ENCODE measurements at regions not wholly inside any gene's neighbourhood (a gene's known extent, or its start where the extent isn't known, plus 50 kb on each side); places are given as distances from the start of the nearest gene placed in this dataset.

DNA sequence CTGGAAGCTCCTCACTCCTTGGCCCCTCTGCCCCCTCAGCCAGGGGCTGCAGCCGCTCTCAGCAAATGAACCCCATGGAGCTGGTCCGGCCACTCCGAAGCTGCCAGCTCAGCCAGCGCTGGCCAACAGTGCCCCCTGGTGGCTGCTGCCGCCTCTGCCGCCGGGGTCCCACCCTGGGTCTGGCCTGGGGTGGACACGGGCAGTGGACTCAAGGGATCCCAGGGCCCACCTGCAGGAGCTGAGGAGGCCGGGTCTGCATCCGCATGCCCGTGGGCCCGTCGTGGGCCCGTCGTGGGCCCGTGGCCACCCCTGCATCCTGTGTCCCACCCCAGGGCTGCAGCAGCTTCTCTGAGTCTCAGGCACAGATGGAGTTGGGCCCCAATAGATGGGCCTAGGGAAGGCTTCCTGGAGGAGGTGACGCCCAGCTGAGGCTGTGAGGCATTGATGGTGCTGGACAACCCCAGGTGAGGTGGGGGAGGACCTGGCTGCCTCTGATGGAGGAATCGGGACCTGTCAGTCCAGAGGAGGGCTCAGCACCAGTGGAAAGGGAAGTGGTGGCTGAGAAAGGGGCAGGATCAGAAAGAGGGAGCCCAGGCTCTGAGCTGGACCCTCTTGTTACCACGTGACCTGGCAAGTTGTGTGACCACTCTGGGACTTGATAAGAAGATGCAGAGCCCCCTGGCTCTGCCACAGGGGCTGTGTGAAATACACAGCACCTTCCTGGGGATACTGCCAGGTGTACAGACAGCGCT, 522.3 kb downstream of the BRD1 start:
- H3K27ac ChIP-seq (ENCODE audit: insufficient read depth, low read length) = no peak overlapping the region

More for the DNA sequence above, 522.3 kb downstream of the BRD1 start:
- no peaks in the 10 kb centered on the region for H3K27me3 ChIP-seq (ENCODE audit: control insufficient read depth, insufficient read depth, low read length)
- H3K4me2 ChIP-seq (ENCODE audit: low read depth, low read length) = no peak overlapping the region
- H3K79me1 ChIP-seq (ENCODE audit: low read depth in 1 of 2, low read length in 2 of 2) = no peaks in the 10 kb centered on the region
- intact Hi-C loops (cut with micrococcal nuclease) (no loop called here), dilution Hi-C loops (cut with HindIII; ENCODE audit: low sequenced_read_pairs, unreplicated experiment) (no loop called here), in situ Hi-C loops (cut with MboI; ENCODE audit: low sequenced_read_pairs) (no loop called here)
- no peak overlapping the region for H3K4ac ChIP-seq (ENCODE audit: low read depth, low read length)
- H3K23ac ChIP-seq (ENCODE audit: low read depth, low read length) = no peak overlapping the region
- no TSS peak for BruUV-seq (replicated peaks)
- no peak overlapping the region for H3K56ac ChIP-seq (ENCODE audit: extremely low read depth, insufficient read depth, low read length)
- no peak overlapping the region for H4K5ac ChIP-seq (ENCODE audit: low read depth, low read length)
- DNase-seq = no peak
- H3K9ac ChIP-seq (ENCODE audit: low read depth, low read length) = no peak overlapping the region
- H2AFZ ChIP-seq (replicated peaks; ENCODE audit: low read length, poor library complexity) = no peak overlapping the region
- H3K9me1 ChIP-seq (ENCODE audit: insufficient read depth, low read length) = no peaks in the 10 kb centered on the region
- no peak overlapping the region for H2BK120ac ChIP-seq (ENCODE audit: low read depth, low read length)
- ChIA-PET POLR2A (ENCODE audit: unreplicated experiment) (no interaction called here), CTCF (no interaction called here)
- H2BK15ac ChIP-seq (ENCODE audit: low read depth, low read length) = no peak overlapping the region
- H2BK5ac ChIP-seq (ENCODE audit: low read depth, low read length, poor library complexity, severe bottlenecking) = no peak overlapping the region
- no peaks in the 10 kb centered on the region for H4K20me1 ChIP-seq (ENCODE audit: insufficient read depth, low read length)
- no peak for ATAC-seq (ENCODE audit: low read depth)
- H3K18ac ChIP-seq (ENCODE audit: low read depth, low read length) = no peak overlapping the region
- no peaks in the 10 kb centered on the region for H3K36me3 ChIP-seq (ENCODE audit: control insufficient read depth, insufficient read depth, low read length)
- H3K9me3 ChIP-seq (ENCODE audit: control insufficient read depth, insufficient read depth, low read length) = peaks cover 56% of the 10 kb centered on the region
- H4K91ac ChIP-seq (ENCODE audit: insufficient read depth, low read depth, low read length) = no peak overlapping the region
- no peak overlapping the region for H2AK9ac ChIP-seq (replicated peaks; ENCODE audit: low read depth, low read length, poor library complexity)
- no peak overlapping the region for H3K4me3 ChIP-seq (ENCODE audit: insufficient read depth, low read depth, low read length)
- H2BK20ac ChIP-seq (ENCODE audit: low read depth, low read length) = no peak overlapping the region
- 19% methylated on average over 10 of the region's 20 CpGs; no CpG with 5 or more reads in 1 of the 2 experiments for WGBS, 2 experiments (ENCODE audit: extremely low coverage in 2 of 2, insufficient read length in 1 of 2)
- H4K8ac ChIP-seq (ENCODE audit: low read depth in 2 of 2, low read length in 2 of 2) = no peak overlapping the region
- H2AK5ac ChIP-seq (ENCODE audit: low read depth, low read length) = no peak overlapping the region
- H3K4me1 ChIP-seq (ENCODE audit: control insufficient read depth, insufficient read depth, low read length) = no peaks in the 10 kb centered on the region
- TF ChIP-seq MAFK (IDR thresholded peaks at IDR 0.05; ENCODE audit: low read depth, low read length) = no peak
- TF ChIP-seq CTCF (conservative IDR thresholded peaks at IDR 0.05; ENCODE audit: low read depth, low read length) = no peak
- TF ChIP-seq, protein P1, sequence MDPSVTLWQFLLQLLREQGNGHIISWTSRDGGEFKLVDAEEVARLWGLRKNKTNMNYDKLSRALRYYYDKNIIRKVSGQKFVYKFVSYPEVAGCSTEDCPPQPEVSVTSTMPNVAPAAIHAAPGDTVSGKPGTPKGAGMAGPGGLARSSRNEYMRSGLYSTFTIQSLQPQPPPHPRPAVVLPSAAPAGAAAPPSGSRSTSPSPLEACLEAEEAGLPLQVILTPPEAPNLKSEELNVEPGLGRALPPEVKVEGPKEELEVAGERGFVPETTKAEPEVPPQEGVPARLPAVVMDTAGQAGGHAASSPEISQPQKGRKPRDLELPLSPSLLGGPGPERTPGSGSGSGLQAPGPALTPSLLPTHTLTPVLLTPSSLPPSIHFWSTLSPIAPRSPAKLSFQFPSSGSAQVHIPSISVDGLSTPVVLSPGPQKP (IDR thresholded peaks at IDR 0.05; ENCODE audit: borderline replicate concordance, low read depth, low read length) = no peak
- TF ChIP-seq RFX5 (IDR thresholded peaks at IDR 0.05; ENCODE audit: low read depth, low read length) = no peak
- TF ChIP-seq BHLHE40 (IDR thresholded peaks at IDR 0.05; ENCODE audit: low read depth, low read length) = no peak
- no peak for TF ChIP-seq FOS (IDR thresholded peaks at IDR 0.05; ENCODE audit: low read depth, low read length)
- TF ChIP-seq USF2 (IDR thresholded peaks at IDR 0.05; ENCODE audit: low read depth, low read length) = no peak
- TF ChIP-seq MAZ (IDR thresholded peaks at IDR 0.05; ENCODE audit: borderline replicate concordance, low read depth, low read length) = no peak
- no peak for TF ChIP-seq POLR2A (IDR thresholded peaks at IDR 0.05; ENCODE audit: low read depth, low read length)
- no peak for TF ChIP-seq MXI1 (IDR thresholded peaks at IDR 0.05; ENCODE audit: borderline replicate concordance, low read depth, low read length)
- TF ChIP-seq RCOR1 (IDR thresholded peaks at IDR 0.05; ENCODE audit: insufficient replicate concordance, low read length) = no peak
- no peak overlapping the region for H3K14ac ChIP-seq (replicated peaks; ENCODE audit: low read depth, low read length)

Measured in IMR-90 (cell line).